WTC11 (cell line): ENCODE measurements at regions not wholly inside any gene's neighbourhood (a gene's known extent, or its start where the extent isn't known, plus 50 kb on each side); places are given as distances from the start of the nearest gene placed in this dataset.

Experiments
- CBFB ChIP-seq: sonication (generic); formaldehyde crosslinking; IDR thresholded peaks from 2 replicates; pipeline ENCODE4 v1.8.1; 2022; ENCODE audit warnings: mild to moderate bottlenecking, low read depth, missing genetic modification reagents
- CTCF ChIP-seq: fragments of 200-600 bp; IDR thresholded peaks from 2 replicates; pipeline ENCODE4 v1.8.0; 2022; ENCODE audit warnings: antibody characterized with exemption
- FOXJ3 ChIP-seq: sonication (generic); formaldehyde crosslinking; IDR thresholded peaks from 2 replicates; pipeline ENCODE4 v1.9.0; 2021; ENCODE audit warnings: missing genetic modification reagents, mild to moderate bottlenecking, borderline replicate concordance
- FOXK1 ChIP-seq: sonication (generic); formaldehyde crosslinking; IDR thresholded peaks from 2 replicates; pipeline ENCODE4 v1.8.0; 2022; ENCODE audit warnings: mild to moderate bottlenecking, moderate library complexity, missing genetic modification reagents
- KAT7 ChIP-seq: sonication (generic); formaldehyde crosslinking; IDR thresholded peaks from 2 replicates; pipeline ENCODE4 v1.8.1; 2023; ENCODE audit warnings: missing genetic modification reagents, mild to moderate bottlenecking, borderline replicate concordance
- SP1 ChIP-seq: sonication (generic); formaldehyde crosslinking; conservative IDR thresholded peaks from 2 replicates; pipeline ENCODE4 v1.8.1; 2022; ENCODE audit warnings: missing genetic modification reagents
- STAT6 ChIP-seq: sonication (generic); formaldehyde crosslinking; conservative IDR thresholded peaks from 2 replicates; pipeline ENCODE4 v1.8.1; 2023; ENCODE audit warnings: mild to moderate bottlenecking, low read depth, missing genetic modification reagents, moderate library complexity
- TEAD1 ChIP-seq: sonication (generic); formaldehyde crosslinking; IDR thresholded peaks from 2 replicates; pipeline ENCODE4 v1.8.0; 2022; ENCODE audit warnings: mild to moderate bottlenecking, missing genetic modification reagents

DNA sequence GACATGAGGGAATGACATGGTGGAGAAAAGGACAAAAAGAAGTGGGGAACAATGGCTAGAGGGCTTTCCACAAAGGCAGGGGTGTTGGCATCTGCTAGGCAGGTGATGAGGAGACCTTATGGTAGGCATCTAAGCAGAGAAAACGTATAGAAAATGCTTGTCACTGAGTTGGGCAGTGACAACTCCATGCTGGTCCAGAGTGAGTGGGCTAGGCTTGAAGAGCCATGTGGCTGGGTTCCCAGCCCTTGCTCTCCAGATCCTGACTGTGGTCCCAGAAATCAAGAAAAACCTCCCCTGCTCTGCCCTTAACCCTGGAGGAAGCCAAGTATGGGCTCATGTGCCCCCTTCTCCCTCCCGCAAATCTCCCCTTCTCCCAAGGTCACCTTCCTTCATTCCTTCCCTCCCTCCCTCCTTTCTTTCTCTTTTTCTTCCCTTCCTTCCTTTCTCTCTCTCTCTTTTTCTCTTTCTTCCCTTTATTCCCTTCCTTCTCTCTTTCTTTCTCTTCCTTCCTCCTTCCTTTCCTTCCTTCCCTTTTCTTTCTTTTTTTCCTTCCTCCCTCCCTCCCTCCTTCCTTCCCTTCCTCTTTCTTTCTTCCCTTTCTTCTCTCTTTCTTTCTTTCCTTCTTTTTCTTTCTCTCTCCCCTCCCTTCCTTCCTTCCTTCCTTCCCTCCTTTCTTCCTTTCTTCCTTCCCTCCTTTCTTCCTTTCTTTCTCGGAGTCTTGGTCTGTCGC lies 102.8 kb downstream of the NAV1 start:
- TF ChIP-seq CTCF: no peak
- TF ChIP-seq CBFB (CRISPR knock-in tag): no peak
- TF ChIP-seq STAT6: no peak
- no peak for TF ChIP-seq KAT7 (CRISPR knock-in tag)
- no peak for TF ChIP-seq FOXK1 (CRISPR knock-in tag)
- no peak for TF ChIP-seq TEAD1 (CRISPR knock-in tag)
- no peak for TF ChIP-seq SP1
- TF ChIP-seq FOXJ3: no peak
